ENCODE measurements at regions not wholly inside any gene's neighbourhood (a gene's known extent, or its start where the extent isn't known, plus 50 kb on each side); places are given as distances from the start of the nearest gene placed in this dataset.

GRCh38 chr2:204277226-204277625 lies 268.0 kb upstream of the PARD3B start (continued):
- TF ChIP-seq HOXA5 (CRISPR knock-in tag; IDR thresholded peaks at IDR 0.05) (no peak), ZNF619 (CRISPR knock-in tag; IDR thresholded peaks at IDR 0.05) (no peak), TRIM24 (CRISPR knock-in tag; IDR thresholded peaks at IDR 0.05) (no peak), RNF2 (conservative IDR thresholded peaks at IDR 0.05; ENCODE audit: low read depth) (no peak), CREM (IDR thresholded peaks at IDR 0.05) (no peak), CREM (CRISPR knock-in tag; IDR thresholded peaks at IDR 0.05) (no peak), ZNF607 (CRISPR knock-in tag; IDR thresholded peaks at IDR 0.05; ENCODE audit: borderline replicate concordance) (no peak), RBAK (CRISPR knock-in tag; IDR thresholded peaks at IDR 0.05) (no peak), RORA (CRISPR knock-in tag; IDR thresholded peaks at IDR 0.05) (no peak), ZNF414 (CRISPR knock-in tag; IDR thresholded peaks at IDR 0.05) (no peak)

GRCh38 chr2:204278454-204278853 lies 266.8 kb upstream of the PARD3B start:
- ChIA-PET CTCF (ENCODE audit: low intra/inter-chr PET ratio, low total read pairs) (no interaction called here), POLR2A (no interaction called here)
- intact Hi-C loops (cut with micrococcal nuclease; ENCODE audit: unreplicated experiment) (no loop called here), in situ Hi-C loops (cut with HindIII; ENCODE audit: extremely low pct_ligation_motif_present, low pct_unique_long_range_greater_than_20kb) (no loop called here)
- Histone ChIP-seq H3K9ac (ENCODE audit: insufficient read depth, low read depth, low read length) (no peak overlapping the region), H4K20me1 (ENCODE audit: insufficient read depth, low read length) (no peaks in the 10 kb centered on the region), H3K79me2 (ENCODE audit: insufficient read depth, low read length) (no peaks in the 10 kb centered on the region), H3K27me3 (ENCODE audit: control insufficient read depth in 1 of 2, insufficient read depth in 2 of 2, low read length in 2 of 2) (no peaks in the 10 kb centered on the region), H3K4me3 (replicated peaks in 1 of 3; ENCODE audit: insufficient read depth in 1 of 3, low read depth in 2 of 3, low read length in 3 of 3) (no peak overlapping the region), H2AFZ (ENCODE audit: low read length) (no peak overlapping the region), H3K9me3 (ENCODE audit: low read length) (no peaks in the 10 kb centered on the region), H3K4me1 (ENCODE audit: insufficient read depth, low read length) (peaks cover 13% of the 10 kb centered on the region), H3K36me3 (replicated peaks in 1 of 2; ENCODE audit: control insufficient read depth in 1 of 2, insufficient read depth in 2 of 2, low read length in 2 of 2) (no peaks in the 10 kb centered on the region), H3K27ac (ENCODE audit: extremely low read length, insufficient read depth, low read length) (no peak overlapping the region), H3K4me2 (ENCODE audit: low read depth, low read length) (no peak overlapping the region)
- DNase-seq (ENCODE audit: low spot score) (no peak), FAIRE-seq (no peak), ATAC-seq (no peak)
- BruUV-seq (replicated peaks), result no TSS peak
- WGBS (ENCODE audit: low lambda C conversion rate), result 0% methylated on average over 1 of the region's 1 CpG
- no peak for TF ChIP-seq ZBTB49 (CRISPR knock-in tag; IDR thresholded peaks at IDR 0.05; ENCODE audit: borderline replicate concordance)
- no peak for TF ChIP-seq CBX5 (CRISPR knock-in tag; IDR thresholded peaks at IDR 0.05; ENCODE audit: borderline replicate concordance)
- TF ChIP-seq ATM (IDR thresholded peaks at IDR 0.05; ENCODE audit: borderline replicate concordance), result no peak
- TF ChIP-seq PPARG (CRISPR knock-in tag; conservative IDR thresholded peaks at IDR 0.05), result no peak
- TF ChIP-seq ZFYVE20 (CRISPR knock-in tag; IDR thresholded peaks at IDR 0.05; ENCODE audit: borderline replicate concordance, low read depth), result no peak
- TF ChIP-seq ZNF704 (CRISPR knock-in tag; IDR thresholded peaks at IDR 0.05; ENCODE audit: borderline replicate concordance), result no peak
- TF ChIP-seq MZF1 (CRISPR knock-in tag; IDR thresholded peaks at IDR 0.05; ENCODE audit: borderline replicate concordance), result no peak
- TF ChIP-seq ZNF513 (CRISPR knock-in tag; conservative IDR thresholded peaks at IDR 0.05), result no peak
- no peak for TF ChIP-seq LCORL (IDR thresholded peaks at IDR 0.05)
- no peak for TF ChIP-seq LCORL (CRISPR knock-in tag; IDR thresholded peaks at IDR 0.05)
- TF ChIP-seq TBX2 (CRISPR knock-in tag; IDR thresholded peaks at IDR 0.05; ENCODE audit: borderline replicate concordance), result no peak
- TF ChIP-seq KDM2A (CRISPR knock-in tag; IDR thresholded peaks at IDR 0.05; ENCODE audit: borderline replicate concordance, low read depth), result no peak
